ENCODE measurements at regions not wholly inside any gene's neighbourhood (a gene's known extent, or its start where the extent isn't known, plus 50 kb on each side); places are given as distances from the start of the nearest gene placed in this dataset.

- no peak overlapping the region for H3K23ac ChIP-seq (ENCODE audit: low read length in 2 of 2)
- 96% methylated on average over 3 of the region's 4 CpGs for WGBS
- no peak overlapping the region for H2BK120ac ChIP-seq (ENCODE audit: low read depth, low read length)
- H3K9ac ChIP-seq (ENCODE audit: low read length): no peak overlapping the region
- DNase-seq: no peak
- H2BK15ac ChIP-seq (ENCODE audit: low read depth, poor library complexity, severe bottlenecking): no peak overlapping the region
- no peak overlapping the region for H2AK5ac ChIP-seq (ENCODE audit: low read length, severe bottlenecking)
- no peak overlapping the region for H4K91ac ChIP-seq (ENCODE audit: low read length)
- no peak overlapping the region for H4K8ac ChIP-seq (ENCODE audit: low read length)
- H2BK12ac ChIP-seq (ENCODE audit: low read length in 2 of 2): no peak overlapping the region
- H3K36me3 ChIP-seq (ENCODE audit: control insufficient read depth in 1 of 2, insufficient read depth in 2 of 2, low read depth in 1 of 2, low read length in 2 of 2): no peaks in the 10 kb centered on the region
- no peaks in the 10 kb centered on the region for H3K9me3 ChIP-seq (ENCODE audit: control insufficient read depth, low read length)
- no peak overlapping the region for H3K27ac ChIP-seq (ENCODE audit: low read length, poor library complexity, severe bottlenecking)
- H3K18ac ChIP-seq (ENCODE audit: low read depth in 1 of 2, low read length in 2 of 2): no peak overlapping the region
- no peaks in the 10 kb centered on the region for H3K79me1 ChIP-seq (replicated peaks; ENCODE audit: low read length, poor library complexity, severe bottlenecking)
- H3K4ac ChIP-seq (ENCODE audit: low read depth in 1 of 2, low read length in 2 of 2): no peak overlapping the region
- H3K14ac ChIP-seq (ENCODE audit: low read length in 2 of 2): no peak overlapping the region
- H3K4me1 ChIP-seq (ENCODE audit: control insufficient read depth, insufficient read depth, low read depth, low read length): no peaks in the 10 kb centered on the region
- no peak overlapping the region for H3K4me2 ChIP-seq (ENCODE audit: low read length, poor library complexity, severe bottlenecking)
- H3K4me3 ChIP-seq (ENCODE audit: insufficient read depth in 1 of 2, low read depth in 1 of 2, low read length in 2 of 2): no peak overlapping the region
- no peak overlapping the region for H2AFZ ChIP-seq (ENCODE audit: low read depth, low read length)
- no peak overlapping the region for H2BK5ac ChIP-seq (ENCODE audit: low read depth, low read length, poor library complexity, severe bottlenecking)
- no peaks in the 10 kb centered on the region for H3K27me3 ChIP-seq (ENCODE audit: control insufficient read depth in 1 of 2, insufficient read depth in 1 of 2, low read length in 2 of 2)
Measured at GRCh38 chr6:14610141-14610540, 492.6 kb downstream of the CD83 start.

GRCh38 chr6:14612016-14612980, 494.7 kb downstream of the CD83 start:
- H4K8ac ChIP-seq (ENCODE audit: low read length): no peak overlapping the region
- peak; percentile 29 for DNase-seq
- no peak overlapping the region for H2BK15ac ChIP-seq (ENCODE audit: low read depth, poor library complexity, severe bottlenecking)
- peaks cover 7% of the 10 kb centered on the region for H3K9me3 ChIP-seq (ENCODE audit: control insufficient read depth, low read length)
- H3K4me3 ChIP-seq (ENCODE audit: insufficient read depth in 1 of 2, low read depth in 1 of 2, low read length in 2 of 2): no peak overlapping the region
- H3K36me3 ChIP-seq (ENCODE audit: control insufficient read depth in 1 of 2, insufficient read depth in 2 of 2, low read depth in 1 of 2, low read length in 2 of 2): no peaks in the 10 kb centered on the region
- H2AK5ac ChIP-seq (ENCODE audit: low read length, severe bottlenecking): no peak overlapping the region
- H2AFZ ChIP-seq (ENCODE audit: low read depth, low read length): no peak overlapping the region
- H3K27me3 ChIP-seq (ENCODE audit: control insufficient read depth in 1 of 2, insufficient read depth in 1 of 2, low read length in 2 of 2): no peaks in the 10 kb centered on the region
- H2BK12ac ChIP-seq (ENCODE audit: low read length in 2 of 2): no peak overlapping the region
- WGBS: 59% methylated on average over 13 of the region's 14 CpGs
- H3K79me1 ChIP-seq (replicated peaks; ENCODE audit: low read length, poor library complexity, severe bottlenecking): no peaks in the 10 kb centered on the region
- H4K91ac ChIP-seq (ENCODE audit: low read length): no peak overlapping the region
- H3K23ac ChIP-seq (ENCODE audit: low read length in 2 of 2): no peak overlapping the region
- H3K9ac ChIP-seq (ENCODE audit: low read length): no peak overlapping the region
- H3K14ac ChIP-seq (ENCODE audit: low read length in 2 of 2): no peak overlapping the region
- no peak overlapping the region for H3K4ac ChIP-seq (ENCODE audit: low read depth in 1 of 2, low read length in 2 of 2)
- no peaks in the 10 kb centered on the region for H3K4me1 ChIP-seq (ENCODE audit: control insufficient read depth, insufficient read depth, low read depth, low read length)
- H3K4me2 ChIP-seq (ENCODE audit: low read length, poor library complexity, severe bottlenecking): no peak overlapping the region
- no peak overlapping the region for H3K18ac ChIP-seq (ENCODE audit: low read depth in 1 of 2, low read length in 2 of 2)
- no peak overlapping the region for H2BK5ac ChIP-seq (ENCODE audit: low read depth, low read length, poor library complexity, severe bottlenecking)
- H2BK120ac ChIP-seq (ENCODE audit: low read depth, low read length): no peak overlapping the region
- no peak overlapping the region for H3K27ac ChIP-seq (ENCODE audit: low read length, poor library complexity, severe bottlenecking)

- Histone ChIP-seq H2BK5ac (ENCODE audit: low read depth, low read length, poor library complexity, severe bottlenecking) (no peak overlapping the region), H3K27ac (ENCODE audit: low read length, poor library complexity, severe bottlenecking) (no peak overlapping the region), H3K27me3 (ENCODE audit: control insufficient read depth in 1 of 2, insufficient read depth in 1 of 2, low read length in 2 of 2) (no peaks in the 10 kb centered on the region), H3K36me3 (ENCODE audit: control insufficient read depth in 1 of 2, insufficient read depth in 2 of 2, low read depth in 1 of 2, low read length in 2 of 2) (no peaks in the 10 kb centered on the region), H3K14ac (ENCODE audit: low read length in 2 of 2) (no peak overlapping the region), H2BK12ac (ENCODE audit: low read length in 2 of 2) (no peak overlapping the region), H3K79me1 (replicated peaks; ENCODE audit: low read length, poor library complexity, severe bottlenecking) (no peaks in the 10 kb centered on the region), H3K23ac (ENCODE audit: low read length in 2 of 2) (no peak overlapping the region), H2AFZ (ENCODE audit: low read depth, low read length) (no peak overlapping the region), H3K9ac (ENCODE audit: low read length) (no peak overlapping the region), H2AK5ac (ENCODE audit: low read length, severe bottlenecking) (no peak overlapping the region), H4K91ac (ENCODE audit: low read length) (no peak overlapping the region), H2BK15ac (ENCODE audit: low read depth, poor library complexity, severe bottlenecking) (no peak overlapping the region), H3K4me2 (ENCODE audit: low read length, poor library complexity, severe bottlenecking) (no peak overlapping the region), H3K18ac (ENCODE audit: low read depth in 1 of 2, low read length in 2 of 2) (no peak overlapping the region), H3K9me3 (ENCODE audit: control insufficient read depth, low read length) (peaks cover 7% of the 10 kb centered on the region), H2BK120ac (ENCODE audit: low read depth, low read length) (no peak overlapping the region), H4K8ac (ENCODE audit: low read length) (no peak overlapping the region), H3K4me1 (ENCODE audit: control insufficient read depth, insufficient read depth, low read depth, low read length) (no peaks in the 10 kb centered on the region), H3K4me3 (ENCODE audit: insufficient read depth in 1 of 2, low read depth in 1 of 2, low read length in 2 of 2) (no peak overlapping the region), H3K4ac (ENCODE audit: low read depth in 1 of 2, low read length in 2 of 2) (no peak overlapping the region)
- no peak for DNase-seq
- 83% methylated on average over 2 of the region's 2 CpGs for WGBS
Measured at GRCh38 chr6:14614631-14615030, 497.1 kb downstream of the CD83 start.

- no peak overlapping the region for H3K14ac ChIP-seq (ENCODE audit: low read length in 2 of 2)
- no peaks in the 10 kb centered on the region for H3K79me1 ChIP-seq (replicated peaks; ENCODE audit: low read length, poor library complexity, severe bottlenecking)
- H3K23ac ChIP-seq (ENCODE audit: low read length in 2 of 2): no peak overlapping the region
- H2BK12ac ChIP-seq (ENCODE audit: low read length in 2 of 2): no peak overlapping the region
- H3K4me3 ChIP-seq (ENCODE audit: insufficient read depth in 1 of 2, low read depth in 1 of 2, low read length in 2 of 2): no peak overlapping the region
- no peak overlapping the region for H3K9ac ChIP-seq (ENCODE audit: low read length)
- DNase-seq: no peak
- no peak overlapping the region for H3K27ac ChIP-seq (ENCODE audit: low read length, poor library complexity, severe bottlenecking)
- no peak overlapping the region for H2AK5ac ChIP-seq (ENCODE audit: low read length, severe bottlenecking)
- H2BK15ac ChIP-seq (ENCODE audit: low read depth, poor library complexity, severe bottlenecking): no peak overlapping the region
- H3K18ac ChIP-seq (ENCODE audit: low read depth in 1 of 2, low read length in 2 of 2): no peak overlapping the region
- no peak overlapping the region for H2AFZ ChIP-seq (ENCODE audit: low read depth, low read length)
- no peak overlapping the region for H3K4ac ChIP-seq (ENCODE audit: low read depth in 1 of 2, low read length in 2 of 2)
- H3K36me3 ChIP-seq (ENCODE audit: control insufficient read depth in 1 of 2, insufficient read depth in 2 of 2, low read depth in 1 of 2, low read length in 2 of 2): no peaks in the 10 kb centered on the region
- no peak overlapping the region for H3K4me2 ChIP-seq (ENCODE audit: low read length, poor library complexity, severe bottlenecking)
- peaks cover 4% of the 10 kb centered on the region for H3K4me1 ChIP-seq (ENCODE audit: control insufficient read depth, insufficient read depth, low read depth, low read length)
- H4K8ac ChIP-seq (ENCODE audit: low read length): no peak overlapping the region
- H3K9me3 ChIP-seq (ENCODE audit: control insufficient read depth, low read length): peaks cover 7% of the 10 kb centered on the region
- 95% methylated on average over 9 of the region's 9 CpGs for WGBS
- peaks cover 0 to 3% of the 10 kb centered on the region in 2 experiments for H3K27me3 ChIP-seq (ENCODE audit: control insufficient read depth in 1 of 2, insufficient read depth in 1 of 2, low read length in 2 of 2)
- H2BK5ac ChIP-seq (ENCODE audit: low read depth, low read length, poor library complexity, severe bottlenecking): no peak overlapping the region
- no peak overlapping the region for H4K91ac ChIP-seq (ENCODE audit: low read length)
- H2BK120ac ChIP-seq (ENCODE audit: low read depth, low read length): no peak overlapping the region
Measured at GRCh38 chr6:14616656-14617055, 499.1 kb downstream of the CD83 start.

All from mesenchymal stem cell (in vitro differentiated cells and primary cell).